Activated gamma-delta T cell treated with Interleukin-2 at 50 U/mL for 16 hours (primary cell): ENCODE measurements at regions not wholly inside any gene's neighbourhood (a gene's known extent, or its start where the extent isn't known, plus 50 kb on each side); places are given as distances from the start of the nearest gene placed in this dataset.
"Not testable (repeated sequence)": the region's sequence is repeated elsewhere in the genome, so short reads cannot be mapped to it uniquely, and the experiment has no call there.

Experiments used
- DNase-seq: peaks from one replicate; pipeline ENCODE4 v3.0.0-alpha.2; 2020

DNA sequence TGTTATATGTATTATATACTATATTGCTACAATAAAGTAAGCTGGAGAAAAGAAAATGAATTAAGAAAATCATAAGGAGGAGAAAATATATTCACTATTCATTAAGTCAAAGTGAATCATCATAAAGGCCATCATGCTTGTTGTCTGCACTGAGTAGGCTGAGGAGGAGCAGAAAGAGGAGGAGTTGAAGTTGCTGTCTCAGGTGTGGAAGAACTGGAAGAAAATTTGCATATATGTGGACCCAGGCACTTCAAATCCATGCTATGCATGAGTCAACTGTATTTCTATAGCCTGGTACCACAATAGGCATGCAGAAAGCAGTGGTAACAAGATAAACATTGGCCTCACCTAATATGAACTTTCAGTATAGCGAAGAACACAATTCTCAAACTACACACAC is 135.9 kb upstream of the SGCG start:
- no peak for DNase-seq

- no peak for DNase-seq
Observed at GRCh38 chr13:23050126-23050525, 130.7 kb upstream of the SGCG start.

- DNase-seq = not testable (repeated sequence)
Observed at GRCh38 chr13:23053711-23054110, 127.1 kb upstream of the SGCG start.

DNA sequence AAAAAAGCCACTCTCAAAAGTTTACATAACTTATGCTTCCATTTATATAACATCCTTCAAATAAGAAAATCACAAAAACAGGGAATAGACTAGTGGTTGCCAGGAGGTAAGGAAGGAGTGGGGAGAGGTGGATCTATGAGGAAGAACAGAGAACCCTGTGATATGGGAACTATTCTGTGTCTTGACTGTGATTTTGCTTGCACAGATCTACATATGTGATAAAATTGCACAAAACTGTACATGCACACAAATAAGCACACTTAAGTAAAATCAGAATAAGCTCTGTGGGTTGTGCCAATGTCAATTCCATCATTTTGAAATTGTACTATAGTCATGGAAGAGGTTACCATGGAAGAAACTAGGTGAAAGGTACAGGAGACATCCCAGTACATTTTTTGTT is 121.6 kb upstream of the SGCG start:
- DNase-seq = no peak

DNA sequence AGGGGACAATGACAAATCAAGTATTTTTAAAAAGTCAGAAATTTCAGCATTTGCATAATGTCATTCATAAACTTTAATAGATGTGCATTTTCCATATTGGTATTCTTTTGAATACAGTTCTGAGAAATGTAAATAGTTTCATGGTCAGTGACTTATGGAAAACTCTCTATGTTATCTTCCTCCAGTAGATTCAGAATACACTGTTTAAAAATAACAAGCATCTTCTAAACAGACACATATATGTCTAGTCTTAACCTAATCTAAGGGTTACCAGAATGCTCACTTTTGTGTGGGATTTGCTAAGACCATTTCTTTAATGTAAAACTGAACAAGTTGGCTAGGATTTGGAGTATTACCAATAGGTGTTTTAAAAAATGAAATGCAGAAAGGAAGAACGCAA is 119.8 kb upstream of the SGCG start:
- no peak for DNase-seq

- no peak for DNase-seq
Observed at GRCh38 chr13:23067129-23067528, 113.7 kb upstream of the SGCG start.

DNA sequence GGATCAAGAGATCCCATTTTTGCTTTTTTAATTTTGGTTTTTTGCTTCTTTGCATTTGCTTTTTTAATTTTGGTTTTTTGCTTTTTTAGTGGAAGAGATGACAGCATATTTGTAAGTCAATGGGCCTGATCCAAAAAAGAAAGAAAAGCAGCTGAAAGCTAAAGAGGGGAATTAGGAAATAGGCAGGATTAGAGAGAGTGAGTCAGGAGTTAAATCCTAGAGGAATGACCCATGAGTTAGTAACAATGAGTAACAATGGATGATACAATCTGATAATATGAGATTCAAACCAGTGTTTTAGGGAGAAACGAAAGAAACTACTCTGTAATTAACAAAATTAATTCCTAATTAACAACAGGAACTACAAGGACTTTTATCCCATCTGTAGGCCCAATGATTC is 111.2 kb upstream of the SGCG start:
- DNase-seq = no peak

GRCh38 chr13:23074075-23074828 is 106.5 kb upstream of the SGCG start:
- no peak for DNase-seq

- DNase-seq = no peak
Observed at GRCh38 chr13:23081220-23081619, 99.6 kb upstream of the SGCG start.

DNA sequence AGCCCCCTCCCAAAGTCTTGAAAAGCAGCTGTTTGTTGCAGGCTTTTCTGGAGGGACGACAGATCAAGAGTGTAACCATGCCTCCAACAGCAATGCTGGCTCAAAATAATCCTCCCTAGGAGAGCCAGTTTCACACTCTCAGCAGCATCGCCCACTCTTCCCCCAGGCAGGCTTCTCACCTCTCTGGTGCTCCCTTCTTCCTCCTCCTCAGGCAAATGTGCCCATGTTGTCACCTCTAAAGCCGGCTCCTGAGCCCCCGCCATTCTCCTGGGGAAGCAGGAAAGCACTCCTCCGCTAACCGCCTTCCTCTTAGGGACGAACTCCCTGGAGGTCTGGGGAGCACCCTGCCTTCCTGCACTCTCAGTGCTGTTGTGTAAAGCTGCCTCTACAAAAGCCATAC is 98.9 kb upstream of the SGCG start:
- no peak for DNase-seq

GRCh38 chr13:23086968-23087623 is 93.7 kb upstream of the SGCG start:
- DNase-seq = no peak

GRCh38 chr13:23087880-23088279 is 92.9 kb upstream of the SGCG start:
- no peak for DNase-seq

- no peak for DNase-seq
Observed at GRCh38 chr13:23098161-23098907, 82.4 kb upstream of the SGCG start.

- no peak for DNase-seq
Observed at GRCh38 chr13:23105051-23105450, 75.7 kb upstream of the SGCG start.

DNA sequence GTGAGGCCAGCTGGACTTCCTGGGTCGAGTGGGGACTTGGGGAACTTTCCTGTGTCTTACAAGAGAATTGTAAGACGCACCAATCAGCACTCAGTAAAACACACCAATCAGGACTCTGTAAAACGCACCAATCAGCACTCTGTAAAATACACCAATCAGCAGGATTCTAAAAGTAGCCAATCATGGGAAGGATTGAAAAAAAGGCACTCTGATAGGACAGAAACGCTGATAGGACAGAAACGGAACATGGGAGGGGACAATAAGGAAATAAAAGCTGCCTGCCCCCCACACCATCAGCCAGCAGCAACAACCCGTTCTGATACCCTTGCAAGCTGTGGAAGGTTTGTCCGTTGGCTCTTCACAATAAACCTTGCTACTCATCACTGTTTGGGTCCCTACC is 73.1 kb upstream of the SGCG start:
- no peak for DNase-seq

- no peak for DNase-seq
Observed at GRCh38 chr13:23119131-23119530, 61.6 kb upstream of the SGCG start.

DNA sequence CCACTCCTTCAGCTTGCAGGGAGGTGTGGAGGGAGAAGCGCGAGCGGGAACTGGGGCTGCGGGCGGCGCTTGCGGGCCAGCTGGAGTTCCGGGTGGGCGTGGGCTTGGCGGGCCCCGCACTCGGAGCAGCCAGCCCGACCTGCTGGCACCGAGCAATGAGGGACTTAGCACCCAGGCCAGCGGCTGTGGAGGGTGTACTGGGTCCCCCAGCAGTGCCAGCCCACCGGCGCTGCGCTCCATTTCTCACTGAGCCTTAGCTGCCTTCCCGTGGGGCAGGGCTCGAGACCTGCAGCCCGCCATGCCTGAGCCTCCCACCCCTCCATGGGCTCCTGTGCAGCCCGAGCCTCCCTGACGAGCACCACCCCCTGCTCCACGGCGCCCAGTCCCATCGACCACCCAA is 53.2 kb upstream of the SGCG start:
- DNase-seq = not testable (repeated sequence)

DNA sequence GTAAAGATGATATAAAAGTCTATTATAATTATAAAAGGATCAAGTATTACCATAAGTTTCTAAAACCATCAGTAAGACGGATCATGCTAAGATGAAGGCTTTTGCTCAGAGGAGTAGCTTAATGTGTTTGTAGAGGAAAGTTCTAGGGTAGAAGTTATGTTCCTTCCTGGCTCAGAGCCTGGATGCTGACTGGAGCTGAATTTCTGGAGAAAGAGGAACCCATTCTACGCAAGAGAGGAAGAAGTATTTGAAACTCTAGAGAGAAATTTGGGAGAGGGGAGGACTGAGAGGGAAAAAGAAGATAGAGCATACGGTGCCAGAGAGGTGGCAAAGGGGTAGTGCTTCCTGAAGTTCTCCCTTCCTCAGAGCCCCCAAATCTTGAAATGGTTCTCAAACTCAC is 51.4 kb upstream of the SGCG start:
- no peak for DNase-seq
